Right lobe of liver (tissue), 4 donors: ENCODE measurements at regions not wholly inside any gene's neighbourhood (a gene's known extent, or its start where the extent isn't known, plus 50 kb on each side); places are given as distances from the start of the nearest gene placed in this dataset.

Experiments
- POLR2A ChIP-seq: fragments of 450-650 bp; IDR thresholded peaks from one replicate; pipeline ENCODE4 v1.6.1; 2017; ENCODE audit warnings: antibody characterized with exemption, mild to moderate bottlenecking
- TF ChIP-seq, protein P1 (sequence below), 4 donors: fragments of 200-600 bp in 3 of 4; fragments of 450-650 bp in 1 of 4; IDR thresholded peaks; one replicate each; pipeline versions ENCODE4 v1.5.1 to v1.8.0; 2016 to 2022; ENCODE audit warnings: antibody characterized with exemption in 4 of 4, mild to moderate bottlenecking in 2 of 4
- donor health status: DM: no; HTN: no; CAD: no.
- donor health status: DM: no; HTN: no; CAD: no.
- donor health status: DM: no; HTN: yes; CAD: no.

DNA sequence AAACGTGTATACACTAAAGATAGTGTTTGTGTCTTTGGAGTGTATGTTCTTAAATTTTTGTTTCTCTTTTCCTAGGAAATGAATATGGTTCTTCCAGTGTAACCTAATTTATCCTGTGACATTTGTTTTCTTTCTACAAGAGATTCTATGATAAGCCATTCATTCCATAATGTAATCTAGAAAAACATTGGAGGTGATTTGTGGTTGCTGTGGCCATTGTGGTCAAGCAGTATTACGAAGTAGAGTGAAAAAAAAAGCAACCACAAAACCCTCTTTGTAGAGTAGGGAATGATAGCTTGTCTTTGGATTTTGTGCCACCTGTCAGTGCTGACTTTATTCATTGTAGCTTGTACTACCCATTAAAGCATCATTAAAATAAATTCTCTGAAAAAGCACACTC, 1209.6 kb downstream of the ZPLD1 start:
- TF ChIP-seq, protein P1, sequence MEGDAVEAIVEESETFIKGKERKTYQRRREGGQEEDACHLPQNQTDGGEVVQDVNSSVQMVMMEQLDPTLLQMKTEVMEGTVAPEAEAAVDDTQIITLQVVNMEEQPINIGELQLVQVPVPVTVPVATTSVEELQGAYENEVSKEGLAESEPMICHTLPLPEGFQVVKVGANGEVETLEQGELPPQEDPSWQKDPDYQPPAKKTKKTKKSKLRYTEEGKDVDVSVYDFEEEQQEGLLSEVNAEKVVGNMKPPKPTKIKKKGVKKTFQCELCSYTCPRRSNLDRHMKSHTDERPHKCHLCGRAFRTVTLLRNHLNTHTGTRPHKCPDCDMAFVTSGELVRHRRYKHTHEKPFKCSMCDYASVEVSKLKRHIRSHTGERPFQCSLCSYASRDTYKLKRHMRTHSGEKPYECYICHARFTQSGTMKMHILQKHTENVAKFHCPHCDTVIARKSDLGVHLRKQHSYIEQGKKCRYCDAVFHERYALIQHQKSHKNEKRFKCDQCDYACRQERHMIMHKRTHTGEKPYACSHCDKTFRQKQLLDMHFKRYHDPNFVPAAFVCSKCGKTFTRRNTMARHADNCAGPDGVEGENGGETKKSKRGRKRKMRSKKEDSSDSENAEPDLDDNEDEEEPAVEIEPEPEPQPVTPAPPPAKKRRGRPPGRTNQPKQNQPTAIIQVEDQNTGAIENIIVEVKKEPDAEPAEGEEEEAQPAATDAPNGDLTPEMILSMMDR (IDR thresholded peaks at IDR 0.05) = no peak
- TF ChIP-seq POLR2A = no peak
